HG03097 (cell line): ENCODE measurements at regions not wholly inside any gene's neighbourhood (a gene's known extent, or its start where the extent isn't known, plus 50 kb on each side); places are given as distances from the start of the nearest gene placed in this dataset.
"Not testable (repeated sequence)": the region's sequence is repeated elsewhere in the genome, so short reads cannot be mapped to it uniquely, and the experiment has no call there.

ENCODE experiments used
- ATAC-seq: cut with Tn5 transposase; IDR thresholded peaks from one replicate; pipeline ENCODE4 v1.9.1; 2021; ENCODE audit not compliant: unreplicated experiment, low FRiP score

- ATAC-seq = no peak
These were observed 66.1 kb downstream of the RBMX2 start for GRCh38 chrX:130467936-130468335.

- ATAC-seq = no peak
These were observed 66.7 kb downstream of the RBMX2 start for GRCh38 chrX:130468395-130468923.

- ATAC-seq = no peak
These were observed 81.1 kb downstream of the RBMX2 start for GRCh38 chrX:130482871-130483270.

GRCh38 chrX:130485870-130486269 lies 84.1 kb downstream of the RBMX2 start:
- ATAC-seq = no peak

GRCh38 chrX:130495502-130495901 lies 93.7 kb downstream of the RBMX2 start:
- ATAC-seq = not testable (repeated sequence)

GRCh38 chrX:130497531-130497930 lies 95.7 kb downstream of the RBMX2 start:
- ATAC-seq = no peak

- ATAC-seq = no peak
These were observed 97.0 kb downstream of the RBMX2 start for GRCh38 chrX:130498653-130499274.

- ATAC-seq = no peak
These were observed 100.3 kb downstream of the RBMX2 start for GRCh38 chrX:130502016-130502570.

GRCh38 chrX:130504019-130504418 lies 102.2 kb downstream of the RBMX2 start:
- ATAC-seq = no peak

GRCh38 chrX:130507015-130507414 lies 105.2 kb downstream of the RBMX2 start:
- no peak for ATAC-seq

GRCh38 chrX:130512534-130512933 lies 110.7 kb downstream of the RBMX2 start:
- not testable (repeated sequence) for ATAC-seq

- no peak for ATAC-seq
These were observed 114.3 kb downstream of the RBMX2 start for GRCh38 chrX:130516123-130516522.

- no peak for ATAC-seq
These were observed 121.9 kb downstream of the RBMX2 start for GRCh38 chrX:130523460-130524394.

- no peak for ATAC-seq
These were observed 122.8 kb downstream of the RBMX2 start for GRCh38 chrX:130524476-130525194.

GRCh38 chrX:130529531-130529930 lies 127.7 kb downstream of the RBMX2 start:
- no peak for ATAC-seq

- no peak for ATAC-seq
These were observed 129.3 kb downstream of the RBMX2 start for GRCh38 chrX:130531066-130531465.

- ATAC-seq = no peak
These were observed 138.0 kb downstream of the RBMX2 start for GRCh38 chrX:130539721-130540321.

- ATAC-seq = no peak
These were observed 142.0 kb downstream of the RBMX2 start for GRCh38 chrX:130543603-130544325.

- ATAC-seq = no peak
These were observed 144.0 kb downstream of the RBMX2 start for GRCh38 chrX:130545796-130546195.

- ATAC-seq = not testable (repeated sequence)
These were observed 147.6 kb downstream of the RBMX2 start for GRCh38 chrX:130549382-130549781.
